Heart right ventricle (tissue), 16 donors: ENCODE measurements at regions not wholly inside any gene's neighbourhood (a gene's known extent, or its start where the extent isn't known, plus 50 kb on each side); places are given as distances from the start of the nearest gene placed in this dataset.
A peak's percentile ranks its signal among the peaks of the same experiment; 100 is the strongest.

Experiments
- ATAC-seq, 8 donors: fragments of 200-7000 bp; cut with Tn5 transposase; one replicate each; pipeline ENCODE4 v1.9.1; 2020; ENCODE audit warnings: mild to moderate bottlenecking in 8 of 8, moderate library complexity in 8 of 8, moderate number of reproducible peaks in 1 of 8
- DNase-seq, 2 donors: peaks; one replicate each; pipeline ENCODE4 v3.0.0-alpha.2; 2020
- H3K27ac ChIP-seq, 10 donors: fragments of 200-600 bp; sonication (generic) in 2 of 10; one replicate each; pipeline versions ENCODE4 v1.5.0 to v1.8.0; 2020 to 2022; ENCODE audit warnings: mild to moderate bottlenecking in 3 of 10
- H3K27me3 ChIP-seq, 7 donors: fragments of 200-600 bp; one replicate each; pipeline ENCODE4 v1.8.0; 2021 to 2022; ENCODE audit warnings: mild to moderate bottlenecking in 2 of 7
- H3K36me3 ChIP-seq, 9 donors: fragments of 200-600 bp; sonication (generic) in 1 of 9; one replicate each; pipeline versions ENCODE4 v1.5.0 to v1.8.0; 2020 to 2022; ENCODE audit warnings: mild to moderate bottlenecking in 2 of 9
- H3K4me1 ChIP-seq, 9 donors: fragments of 200-600 bp; sonication (generic) in 1 of 9; one replicate each; pipeline versions ENCODE4 v1.5.0 to v1.8.0; 2020 to 2022; ENCODE audit warnings: mild to moderate bottlenecking in 4 of 9
- H3K4me3 ChIP-seq, 10 donors: fragments of 200-600 bp; sonication (generic) in 2 of 10; one replicate each; pipeline versions ENCODE4 v1.5.0 to v1.8.0; 2020 to 2022; ENCODE audit warnings: mild to moderate bottlenecking in 7 of 10, moderate library complexity in 2 of 10
- H3K9me3 ChIP-seq, 11 donors: fragments of 200-600 bp in 10 of 11; sonication (generic) in 2 of 11; one replicate each; pipeline versions ENCODE4 v1.5.0 to v1.8.0; 2013 to 2022; ENCODE audit warnings: mild to moderate bottlenecking in 2 of 11, control low read depth in 1 of 11, moderate library complexity in 1 of 11
- CTCF ChIP-seq, 9 donors: fragments of 200-600 bp; sonication (generic) in 2 of 9; IDR thresholded peaks; one replicate each; pipeline versions ENCODE4 v1.5.0 to v1.8.0; 2021 to 2022; ENCODE audit warnings: antibody characterized with exemption in 9 of 9, mild to moderate bottlenecking in 5 of 9, moderate library complexity in 1 of 9
- WGBS, 2 donors: extraction: QIAGEN DNeasy Blood & Tissue Kit; methylation state at CpG; one replicate each; pipeline ENCODE4 v1.1.7; 2013; ENCODE audit warnings: inconsistent platforms in 1 of 2; 5-methylcytosine and 5-hydroxymethylcytosine counted together
- intact Hi-C, 10 donors: fragments of 100-400 bp; cut with DNase I; formaldehyde crosslinking; loops; one replicate each; pipeline versions ENCODE4 v1.11.1 to v1.14.2; 2022
- donor health status: Arrhythmogenic right ventricular cardiomyopathy.
- donor health status: ischemic (EF 13 %, LVEDD 7.1; RV severe dilation, severe dysfunction).
- donor health status: healthy with polysubstance abuse.
- donor health status: DM: no; HTN: yes; CAD: no.
- donor health status: DM: no; HTN: no; CAD: no.
- donor health status: ischemic (EF 25% LVEDD 6.9; RV normal size, moderate dysfunction).
- donor health status: ischemic (EF 25% LVEDD 5.7; RV mildly dilated, moderate dysfunction).
- donor health status: healthy.
- donor health status: DM: yes; HTN: yes; CAD: no.
- donor health status: Ischemic cardiomyopathy.
- donor health status: ischemic (EF 35%, LVEDD 5.7; RV mildly dilated, moderate dysfunction).
- donor health status: nonischemic (EF 11% LVEDD 7.7; RV severe dilation, severe dysfunction).
- donor health status: DM: yes; HTN: yes; CAD: no.
- donor health status: PGD.
- donor health status: ischemic (EF 29% LVEDD 5.4; RV normal size, mild dysfunction).
- donor health status: nonischemic (EF 23%, LVEDD 6.1; RV moderate dilation, normal function).

GRCh38 chr14:87161502-87161901 is 831.5 kb downstream of the GALC start:
- WGBS, 2 donors = 29 to 32% methylated on average over 4 of the region's 4 CpGs
- no peak for DNase-seq
- ATAC-seq = peak in 1 of 8 donors; percentile 30
- H3K36me3 ChIP-seq = no peaks in the 10 kb centered on the region
- peaks cover 0 to 9% (median 0%) of the 10 kb centered on the region in 9 donors for H3K4me1 ChIP-seq
- TF ChIP-seq CTCF (IDR thresholded peaks at IDR 0.05) = no peak
- no peak overlapping the region for H3K27ac ChIP-seq
- no peaks in the 10 kb centered on the region for H3K9me3 ChIP-seq
- no peaks in the 10 kb centered on the region for H3K27me3 ChIP-seq
- no peak overlapping the region for H3K4me3 ChIP-seq
- intact Hi-C loops = no loop called here

GRCh38 chr14:87160989-87161388 is 832.0 kb downstream of the GALC start:
- whole genome bisulfite sequencing, 2 donors = 30 to 56% methylated on average over 2 of the region's 2 CpGs
- no peak for ATAC-seq
- no peaks in the 10 kb centered on the region for H3K27me3 ChIP-seq
- no peak for DNase-seq
- no peak overlapping the region for H3K27ac ChIP-seq
- no peaks in the 10 kb centered on the region for H3K36me3 ChIP-seq
- H3K9me3 ChIP-seq = no peaks in the 10 kb centered on the region
- no peak for TF ChIP-seq CTCF (IDR thresholded peaks at IDR 0.05)
- H3K4me3 ChIP-seq = no peak overlapping the region
- intact Hi-C loops = no loop called here
- H3K4me1 ChIP-seq = peaks cover 0 to 9% (median 0%) of the 10 kb centered on the region in 9 donors

- 76 to 79% methylated on average over 5 of the region's 5 CpGs for WGBS, 2 donors
- ATAC-seq (no peak), DNase-seq (no peak)
- no peak overlapping the region for H3K4me3 ChIP-seq
- H3K4me1 ChIP-seq = peaks cover 0 to 9% (median 0%) of the 10 kb centered on the region in 9 donors
- no peak for TF ChIP-seq CTCF (IDR thresholded peaks at IDR 0.05)
- H3K27me3 ChIP-seq = no peaks in the 10 kb centered on the region
- H3K36me3 ChIP-seq = no peaks in the 10 kb centered on the region
- H3K9me3 ChIP-seq = no peaks in the 10 kb centered on the region
- no peak overlapping the region for H3K27ac ChIP-seq
- intact Hi-C loops = no loop called here
Observed at GRCh38 chr14:87158283-87158682, 834.7 kb downstream of the GALC start.

- H3K4me3 ChIP-seq = no peak overlapping the region
- H3K27ac ChIP-seq = no peak overlapping the region
- no peaks in the 10 kb centered on the region for H3K27me3 ChIP-seq
- no peak for DNase-seq
- no peak for TF ChIP-seq CTCF (IDR thresholded peaks at IDR 0.05)
- ATAC-seq = no peak
- no peaks in the 10 kb centered on the region for H3K36me3 ChIP-seq
- no peaks in the 10 kb centered on the region for H3K9me3 ChIP-seq
- intact Hi-C loops = no loop called here
- peaks cover 0 to 9% (median 0%) of the 10 kb centered on the region in 9 donors for H3K4me1 ChIP-seq
Observed at GRCh38 chr14:87156878-87157277, 836.1 kb downstream of the GALC start.
